ENCODE measurements at regions not wholly inside any gene's neighbourhood (a gene's known extent, or its start where the extent isn't known, plus 50 kb on each side); places are given as distances from the start of the nearest gene placed in this dataset.

DNA sequence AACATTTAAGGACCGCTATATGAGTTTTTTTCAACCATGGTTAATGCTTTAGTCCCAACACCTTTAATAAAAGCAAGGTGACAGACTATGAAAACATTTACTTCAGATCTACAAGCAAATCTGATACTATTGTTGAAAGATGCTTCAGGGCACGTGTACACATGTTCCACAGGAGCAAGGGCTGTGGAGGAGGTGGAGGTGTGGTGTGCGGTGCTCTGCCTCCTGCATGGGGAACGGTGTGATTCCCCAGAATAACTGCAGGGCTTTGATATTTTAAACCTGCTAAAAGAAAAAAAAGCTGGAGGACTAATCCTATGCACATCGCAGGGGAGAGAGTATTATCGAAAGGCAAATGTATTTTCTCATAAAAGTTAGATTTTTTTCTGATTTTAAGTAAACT is 188.1 kb upstream of the CEP162 start:
- TF ChIP-seq, protein P1, sequence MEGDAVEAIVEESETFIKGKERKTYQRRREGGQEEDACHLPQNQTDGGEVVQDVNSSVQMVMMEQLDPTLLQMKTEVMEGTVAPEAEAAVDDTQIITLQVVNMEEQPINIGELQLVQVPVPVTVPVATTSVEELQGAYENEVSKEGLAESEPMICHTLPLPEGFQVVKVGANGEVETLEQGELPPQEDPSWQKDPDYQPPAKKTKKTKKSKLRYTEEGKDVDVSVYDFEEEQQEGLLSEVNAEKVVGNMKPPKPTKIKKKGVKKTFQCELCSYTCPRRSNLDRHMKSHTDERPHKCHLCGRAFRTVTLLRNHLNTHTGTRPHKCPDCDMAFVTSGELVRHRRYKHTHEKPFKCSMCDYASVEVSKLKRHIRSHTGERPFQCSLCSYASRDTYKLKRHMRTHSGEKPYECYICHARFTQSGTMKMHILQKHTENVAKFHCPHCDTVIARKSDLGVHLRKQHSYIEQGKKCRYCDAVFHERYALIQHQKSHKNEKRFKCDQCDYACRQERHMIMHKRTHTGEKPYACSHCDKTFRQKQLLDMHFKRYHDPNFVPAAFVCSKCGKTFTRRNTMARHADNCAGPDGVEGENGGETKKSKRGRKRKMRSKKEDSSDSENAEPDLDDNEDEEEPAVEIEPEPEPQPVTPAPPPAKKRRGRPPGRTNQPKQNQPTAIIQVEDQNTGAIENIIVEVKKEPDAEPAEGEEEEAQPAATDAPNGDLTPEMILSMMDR (IDR thresholded peaks at IDR 0.05; ENCODE audit: low read length): no peak
- TF ChIP-seq EZH2 (IDR thresholded peaks at IDR 0.05; ENCODE audit: borderline replicate concordance, low read length): no peak
